AG09309 (cell line): ENCODE measurements at regions not wholly inside any gene's neighbourhood (a gene's known extent, or its start where the extent isn't known, plus 50 kb on each side); places are given as distances from the start of the nearest gene placed in this dataset.
"Not testable (repeated sequence)": the region's sequence is repeated elsewhere in the genome, so short reads cannot be mapped to it uniquely, and the experiment has no call there.

Experiments
- DNase-seq: peaks from one replicate; pipeline ENCODE4 v3.0.0-alpha.2; 2010; ENCODE audit warnings: low read depth
- H3K4me3 ChIP-seq: 2 replicates; pipeline ENCODE4 v1.5.1; 2011; ENCODE audit warnings: mild to moderate bottlenecking, low read depth, low read length, moderate library complexity; ENCODE audit not compliant: control insufficient read depth
- TF ChIP-seq, protein P1 (sequence below): IDR thresholded peaks from 2 replicates; pipeline ENCODE4 v1.5.1; 2011; ENCODE audit warnings: mild to moderate bottlenecking, low read depth, low read length, inconsistent platforms; ENCODE audit not compliant: insufficient read depth, control insufficient read depth; ENCODE audit errors: missing control alignments

DNA sequence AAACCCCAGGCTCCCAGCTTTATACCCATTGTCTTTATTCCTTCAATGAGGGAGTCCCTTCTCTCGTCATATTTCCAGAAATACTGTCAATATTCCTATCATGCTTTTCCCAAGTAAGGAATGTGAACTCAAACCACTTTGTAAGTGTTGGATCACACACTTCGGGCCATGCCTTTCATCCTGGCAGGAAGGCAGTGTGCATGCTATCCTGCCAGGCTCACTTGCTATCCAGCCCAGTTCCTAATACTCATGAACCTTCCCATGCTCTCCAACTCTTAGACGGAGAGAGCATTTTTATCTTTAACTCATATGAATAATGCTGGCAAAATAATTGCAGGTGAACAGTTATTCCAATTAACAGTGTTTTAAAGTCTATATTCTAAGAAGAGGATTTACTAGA lies 639.9 kb upstream of the ACO1 start:
- no peak for DNase-seq
- H3K4me3 ChIP-seq, result no peak overlapping the region
- TF ChIP-seq, protein P1, sequence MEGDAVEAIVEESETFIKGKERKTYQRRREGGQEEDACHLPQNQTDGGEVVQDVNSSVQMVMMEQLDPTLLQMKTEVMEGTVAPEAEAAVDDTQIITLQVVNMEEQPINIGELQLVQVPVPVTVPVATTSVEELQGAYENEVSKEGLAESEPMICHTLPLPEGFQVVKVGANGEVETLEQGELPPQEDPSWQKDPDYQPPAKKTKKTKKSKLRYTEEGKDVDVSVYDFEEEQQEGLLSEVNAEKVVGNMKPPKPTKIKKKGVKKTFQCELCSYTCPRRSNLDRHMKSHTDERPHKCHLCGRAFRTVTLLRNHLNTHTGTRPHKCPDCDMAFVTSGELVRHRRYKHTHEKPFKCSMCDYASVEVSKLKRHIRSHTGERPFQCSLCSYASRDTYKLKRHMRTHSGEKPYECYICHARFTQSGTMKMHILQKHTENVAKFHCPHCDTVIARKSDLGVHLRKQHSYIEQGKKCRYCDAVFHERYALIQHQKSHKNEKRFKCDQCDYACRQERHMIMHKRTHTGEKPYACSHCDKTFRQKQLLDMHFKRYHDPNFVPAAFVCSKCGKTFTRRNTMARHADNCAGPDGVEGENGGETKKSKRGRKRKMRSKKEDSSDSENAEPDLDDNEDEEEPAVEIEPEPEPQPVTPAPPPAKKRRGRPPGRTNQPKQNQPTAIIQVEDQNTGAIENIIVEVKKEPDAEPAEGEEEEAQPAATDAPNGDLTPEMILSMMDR, result no peak

DNA sequence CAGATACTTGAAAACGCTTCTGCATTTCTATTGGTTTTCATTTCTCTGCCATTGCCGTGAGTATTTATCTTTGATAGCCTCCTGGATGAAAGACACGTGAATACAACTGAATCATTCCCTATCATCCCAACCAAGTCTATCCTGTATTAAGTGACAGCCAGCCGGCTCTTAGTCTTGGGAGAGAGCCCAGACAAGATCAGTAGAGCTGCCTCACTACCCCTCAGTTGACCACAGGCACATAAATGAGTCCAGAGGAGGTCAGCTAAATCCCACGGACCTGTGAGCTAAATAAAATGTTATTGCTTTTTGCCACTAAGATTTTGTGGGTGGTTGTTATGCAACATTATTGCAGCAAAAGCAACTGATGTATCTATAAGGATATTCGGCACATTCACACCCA lies 639.0 kb upstream of the ACO1 start:
- DNase-seq, result no peak
- TF ChIP-seq, protein P1, result no peak
- H3K4me3 ChIP-seq, result no peak overlapping the region

DNA sequence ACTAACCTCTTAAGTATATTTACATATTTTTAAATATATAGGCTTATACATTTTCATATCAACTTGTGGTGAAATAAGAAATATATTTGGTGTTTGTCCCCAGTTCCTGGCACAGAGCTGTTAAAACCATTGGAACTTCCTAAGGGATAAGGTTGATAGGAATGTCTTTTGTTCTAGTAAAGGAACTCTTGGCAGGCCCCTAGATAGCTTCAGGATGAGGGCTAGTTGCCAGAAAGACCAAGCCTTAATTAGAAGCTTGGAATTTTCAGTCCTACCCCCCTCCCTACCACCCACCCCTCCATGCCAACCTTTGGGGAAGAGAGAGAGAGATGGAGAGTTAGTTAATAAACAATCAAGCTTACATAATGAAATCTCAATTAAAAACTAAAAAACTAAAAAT lies 638.6 kb upstream of the ACO1 start:
- TF ChIP-seq, protein P1, result no peak
- no peak for DNase-seq
- no peak overlapping the region for H3K4me3 ChIP-seq

DNA sequence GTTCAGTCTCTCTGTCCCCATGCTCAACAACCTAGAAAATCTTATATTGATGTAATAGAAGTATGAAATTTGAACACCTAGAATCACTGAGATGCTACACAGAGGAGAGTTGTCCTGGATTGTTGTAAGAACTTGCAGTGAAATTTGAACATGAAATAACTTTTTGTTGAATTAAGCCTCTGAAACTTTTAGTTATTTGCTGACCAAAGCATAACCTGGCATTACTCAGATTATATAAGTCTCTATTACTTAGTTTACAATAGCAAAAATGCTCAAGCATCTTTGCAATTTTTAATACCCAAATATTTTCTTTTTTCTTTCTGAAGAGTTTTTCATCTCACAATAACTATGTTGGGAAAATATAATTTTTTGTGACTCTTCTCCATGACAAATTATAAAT lies 630.7 kb upstream of the ACO1 start:
- no peak for DNase-seq
- TF ChIP-seq, protein P1, result no peak

DNA sequence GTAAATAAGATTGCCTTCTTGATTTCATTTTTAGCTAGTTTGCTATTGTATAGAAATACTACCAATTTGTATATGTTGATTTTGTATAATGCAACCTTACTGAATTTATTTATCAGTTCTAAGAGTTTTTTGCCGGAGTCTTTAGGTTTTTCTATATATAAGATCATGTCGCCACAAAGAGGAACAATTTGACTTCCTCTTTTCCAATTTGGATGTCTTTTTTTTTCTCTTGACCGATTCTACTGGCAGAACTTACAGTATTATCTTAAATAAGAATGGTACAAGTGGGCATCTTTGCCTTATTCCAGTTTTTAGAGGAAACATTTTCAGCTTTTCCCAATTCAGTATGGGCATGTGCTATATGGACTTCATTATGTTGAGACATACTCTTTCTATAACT lies 624.7 kb upstream of the ACO1 start:
- TF ChIP-seq, protein P1, result no peak
- no peak for DNase-seq
- no peak overlapping the region for H3K4me3 ChIP-seq

More for the DNA sequence above, 630.7 kb upstream of the ACO1 start:
- no peak overlapping the region for H3K4me3 ChIP-seq

DNA sequence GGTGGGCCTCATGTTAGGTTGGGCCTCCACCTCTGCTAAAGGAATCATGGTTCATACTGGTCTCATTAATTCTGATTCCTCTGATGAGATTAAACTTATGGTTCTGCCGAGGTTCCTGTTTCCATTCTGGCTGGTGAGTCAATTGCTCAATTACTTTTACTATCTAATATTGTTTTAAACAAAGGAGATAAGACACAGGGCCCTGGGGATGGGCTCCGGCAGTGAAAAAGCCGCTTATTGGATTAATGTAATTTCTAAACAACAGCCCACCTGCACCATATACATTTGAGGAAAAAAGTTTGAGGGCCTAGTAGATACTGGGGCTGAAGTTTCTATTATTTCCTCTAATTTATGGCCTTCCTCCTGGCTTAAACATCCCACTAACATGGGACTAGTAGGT lies 610.4 kb upstream of the ACO1 start:
- not testable (repeated sequence) for H3K4me3 ChIP-seq, DNase-seq

DNA sequence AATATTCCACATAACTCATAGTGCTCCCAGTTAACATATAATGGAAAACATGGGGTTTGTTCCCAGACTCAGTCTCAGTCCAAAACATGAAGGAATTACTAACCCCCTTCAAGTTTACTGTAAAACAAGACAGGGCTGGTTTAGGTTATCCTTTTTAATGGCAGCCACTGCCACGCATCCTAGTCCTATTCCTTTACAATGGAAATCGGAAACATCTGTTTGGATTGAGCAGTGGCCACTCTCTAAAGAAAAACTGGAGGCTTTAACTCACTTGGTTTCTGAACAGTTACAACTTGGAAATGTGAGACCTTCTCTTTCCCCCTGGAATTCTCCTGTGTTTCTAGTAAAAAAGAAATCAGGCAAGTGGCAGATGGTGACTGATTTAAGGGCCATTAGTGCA lies 609.9 kb upstream of the ACO1 start:
- DNase-seq, result no peak
- TF ChIP-seq, protein P1, result no peak
- H3K4me3 ChIP-seq, result no peak overlapping the region
